Smooth muscle cell (in vitro differentiated cells): ENCODE measurements at regions not wholly inside any gene's neighbourhood (a gene's known extent, or its start where the extent isn't known, plus 50 kb on each side); places are given as distances from the start of the nearest gene placed in this dataset.

Experiments used
- DNase-seq: peaks from one replicate; lab custom pipeline; 2025; ENCODE audit not compliant: unreplicated experiment; lab: John Stamatoyannopoulos, UW
- H2AFZ ChIP-seq: fragments of 200-600 bp; sonication (generic); 2 replicates; pipeline ENCODE4 v1.6.0; 2016; ENCODE audit warnings: antibody characterized with exemption, low read depth, mild to moderate bottlenecking
- H3F3A ChIP-seq: fragments of 200-600 bp; sonication (generic); 2 replicates; pipeline ENCODE4 v1.6.0; 2017; ENCODE audit warnings: antibody characterized with exemption, low read depth
- H3K27ac ChIP-seq: fragments of 200-600 bp; sonication (generic); 2 replicates; pipeline ENCODE4 v1.5.1; 2016; ENCODE audit warnings: low read depth, mild to moderate bottlenecking
- H3K27me3 ChIP-seq: fragments of 200-600 bp; sonication (generic); 2 replicates; pipeline ENCODE4 v1.6.1; 2016; ENCODE audit warnings: low read depth, mild to moderate bottlenecking
- H3K36me3 ChIP-seq: fragments of 200-600 bp; sonication (generic); 2 replicates; pipeline ENCODE4 v1.5.1; 2016; ENCODE audit warnings: low read depth
- H3K4me1 ChIP-seq: fragments of 200-600 bp; sonication (generic); 2 replicates; pipeline ENCODE4 v1.5.1; 2016; ENCODE audit warnings: low read depth
- H3K4me2 ChIP-seq: fragments of 200-600 bp; sonication (generic); 2 replicates; pipeline ENCODE4 v1.6.0; 2016; ENCODE audit warnings: mild to moderate bottlenecking
- H3K4me3 ChIP-seq: fragments of 200-600 bp; sonication (generic); 2 replicates; pipeline ENCODE4 v1.5.1; 2016; ENCODE audit warnings: mild to moderate bottlenecking
- H3K79me2 ChIP-seq: fragments of 200-600 bp; sonication (generic); 2 replicates; pipeline ENCODE4 v1.6.0; 2016; ENCODE audit warnings: low read depth, mild to moderate bottlenecking
- H3K9ac ChIP-seq: fragments of 200-600 bp; sonication (generic); 2 replicates; pipeline ENCODE4 v1.6.0; 2016; ENCODE audit warnings: low read depth
- H3K9me3 ChIP-seq: fragments of 200-600 bp; sonication (generic); replicated peaks from 2 replicates; pipeline ENCODE4 v1.5.1; 2016; ENCODE audit warnings: low read depth
- H4K20me1 ChIP-seq: fragments of 200-600 bp; sonication (generic); 2 replicates; pipeline ENCODE4 v1.6.0; 2016; ENCODE audit warnings: low read depth
- CTCF ChIP-seq: fragments of 200-600 bp; sonication (generic); IDR thresholded peaks from 2 replicates; pipeline ENCODE4 v1.5.1; 2017; ENCODE audit warnings: borderline replicate concordance, mild to moderate bottlenecking, antibody characterized with exemption; ENCODE audit not compliant: insufficient read depth, poor library complexity, severe bottlenecking
- WGBS: methylation state at CpG from one replicate; pipeline ENCODE4 v1.1.7; 2016; ENCODE audit warnings: low lambda C conversion rate; 5-methylcytosine and 5-hydroxymethylcytosine counted together

GRCh38 chr17:72349491-72349995 lies 228.7 kb downstream of the SOX9 start:
- Histone ChIP-seq H3F3A (no peaks in the 10 kb centered on the region), H3K9me3 (no peaks in the 10 kb centered on the region), H3K27ac (no peak overlapping the region), H3K4me2 (no peak overlapping the region), H3K36me3 (no peaks in the 10 kb centered on the region), H3K9ac (no peak overlapping the region), H3K27me3 (no peaks in the 10 kb centered on the region), H3K4me1 (peaks cover 7% of the 10 kb centered on the region), H4K20me1 (no peaks in the 10 kb centered on the region), H3K79me2 (no peaks in the 10 kb centered on the region), H3K4me3 (no peak overlapping the region), H2AFZ (no peak overlapping the region)
- no peak for DNase-seq
- 66% methylated on average over 13 of the region's 13 CpGs for WGBS
- TF ChIP-seq CTCF, result no peak

GRCh38 chr17:72350073-72350472 lies 229.3 kb downstream of the SOX9 start:
- Histone ChIP-seq H4K20me1 (no peaks in the 10 kb centered on the region), H3K27me3 (no peaks in the 10 kb centered on the region), H3K79me2 (no peaks in the 10 kb centered on the region), H3F3A (no peaks in the 10 kb centered on the region), H3K36me3 (no peaks in the 10 kb centered on the region), H2AFZ (no peak overlapping the region), H3K4me1 (peaks cover 7% of the 10 kb centered on the region), H3K4me2 (no peak overlapping the region), H3K27ac (no peak overlapping the region), H3K4me3 (no peak overlapping the region), H3K9ac (no peak overlapping the region), H3K9me3 (no peaks in the 10 kb centered on the region)
- 90% methylated on average over 3 of the region's 3 CpGs for WGBS
- DNase-seq, result no peak
- no peak for TF ChIP-seq CTCF

GRCh38 chr17:72351365-72351764 lies 230.5 kb downstream of the SOX9 start:
- WGBS, result 96% methylated on average over 6 of the region's 6 CpGs
- H3K36me3 ChIP-seq, result no peaks in the 10 kb centered on the region
- peaks cover 7% of the 10 kb centered on the region for H3K4me1 ChIP-seq
- no peak overlapping the region for H3K9ac ChIP-seq
- no peaks in the 10 kb centered on the region for H3F3A ChIP-seq
- no peak overlapping the region for H3K4me3 ChIP-seq
- H3K9me3 ChIP-seq, result no peaks in the 10 kb centered on the region
- H2AFZ ChIP-seq, result no peak overlapping the region
- DNase-seq, result no peak
- H3K79me2 ChIP-seq, result no peaks in the 10 kb centered on the region
- no peak for TF ChIP-seq CTCF
- no peaks in the 10 kb centered on the region for H4K20me1 ChIP-seq
- H3K27me3 ChIP-seq, result no peaks in the 10 kb centered on the region
- no peak overlapping the region for H3K27ac ChIP-seq
- no peak overlapping the region for H3K4me2 ChIP-seq

GRCh38 chr17:72351884-72352346 lies 231.1 kb downstream of the SOX9 start:
- Histone ChIP-seq H3K9me3 (no peaks in the 10 kb centered on the region), H3K4me2 (no peak overlapping the region), H3K4me1 (peaks cover 7% of the 10 kb centered on the region), H3K9ac (no peak overlapping the region), H2AFZ (no peak overlapping the region), H3K4me3 (no peak overlapping the region), H3F3A (no peaks in the 10 kb centered on the region), H4K20me1 (no peaks in the 10 kb centered on the region), H3K27ac (no peak overlapping the region), H3K36me3 (no peaks in the 10 kb centered on the region), H3K27me3 (no peaks in the 10 kb centered on the region), H3K79me2 (no peaks in the 10 kb centered on the region)
- no peak for TF ChIP-seq CTCF
- DNase-seq, result no peak
- 81% methylated on average over 21 of the region's 21 CpGs for WGBS
